Thoracic aorta (tissue), 2 donors: ENCODE measurements at regions not wholly inside any gene's neighbourhood (a gene's known extent, or its start where the extent isn't known, plus 50 kb on each side); places are given as distances from the start of the nearest gene placed in this dataset.

Source experiments
- ATAC-seq: fragments of 150-250 bp; one replicate; pipeline ENCODE4 v1.8.0; 2017; ENCODE audit warnings: low read depth; ENCODE audit not compliant: insufficient number of reproducible peaks, low FRiP score
- DNase-seq: peaks from one replicate; pipeline ENCODE4 v3.0.0-alpha.2; 2020; ENCODE audit warnings: low spot score
- H3K27ac ChIP-seq, 2 donors: fragments of 200-600 bp; sonication (generic); 1 replicate in 1 of 2; 2 replicates in 1 of 2; pipeline ENCODE4 v1.5.1; 2016; ENCODE audit warnings: mild to moderate bottlenecking in 2 of 2, moderate library complexity in 2 of 2
- H3K27me3 ChIP-seq: fragments of 200-600 bp; sonication (generic); replicated peaks from 2 replicates; pipeline ENCODE4 v1.6.0; 2016; ENCODE audit warnings: mild to moderate bottlenecking; ENCODE audit not compliant: insufficient read depth
- H3K36me3 ChIP-seq: fragments of 200-600 bp; sonication (generic); one replicate; pipeline ENCODE4 v1.5.1; 2016
- H3K4me1 ChIP-seq, 2 donors: fragments of 200-600 bp; sonication (generic); 1 replicate in 1 of 2; 2 replicates in 1 of 2; pipeline versions ENCODE4 v1.5.1 to v1.6.0; 2016; ENCODE audit warnings: low read depth in 2 of 2, mild to moderate bottlenecking in 1 of 2; ENCODE audit not compliant: control insufficient read depth in 1 of 2
- H3K4me3 ChIP-seq: fragments of 200-600 bp; sonication (generic); 2 replicates; pipeline ENCODE4 v1.5.1; 2016; ENCODE audit warnings: mild to moderate bottlenecking
- H3K9me3 ChIP-seq: fragments of 200-600 bp; sonication (generic); 2 replicates; pipeline ENCODE4 v1.5.1; 2016
- TF ChIP-seq, protein P1 (sequence below): fragments of 200-600 bp; sonication (generic); IDR thresholded peaks from one replicate; pipeline ENCODE4 v1.5.1; 2019; ENCODE audit warnings: antibody characterized with exemption

- ATAC-seq (no peak), DNase-seq (no peak)
- H3K9me3 ChIP-seq: no peaks in the 10 kb centered on the region
- no peak overlapping the region for H3K4me3 ChIP-seq
- H3K27me3 ChIP-seq: no peaks in the 10 kb centered on the region
- H3K27ac ChIP-seq: no peak overlapping the region
- TF ChIP-seq, protein P1, sequence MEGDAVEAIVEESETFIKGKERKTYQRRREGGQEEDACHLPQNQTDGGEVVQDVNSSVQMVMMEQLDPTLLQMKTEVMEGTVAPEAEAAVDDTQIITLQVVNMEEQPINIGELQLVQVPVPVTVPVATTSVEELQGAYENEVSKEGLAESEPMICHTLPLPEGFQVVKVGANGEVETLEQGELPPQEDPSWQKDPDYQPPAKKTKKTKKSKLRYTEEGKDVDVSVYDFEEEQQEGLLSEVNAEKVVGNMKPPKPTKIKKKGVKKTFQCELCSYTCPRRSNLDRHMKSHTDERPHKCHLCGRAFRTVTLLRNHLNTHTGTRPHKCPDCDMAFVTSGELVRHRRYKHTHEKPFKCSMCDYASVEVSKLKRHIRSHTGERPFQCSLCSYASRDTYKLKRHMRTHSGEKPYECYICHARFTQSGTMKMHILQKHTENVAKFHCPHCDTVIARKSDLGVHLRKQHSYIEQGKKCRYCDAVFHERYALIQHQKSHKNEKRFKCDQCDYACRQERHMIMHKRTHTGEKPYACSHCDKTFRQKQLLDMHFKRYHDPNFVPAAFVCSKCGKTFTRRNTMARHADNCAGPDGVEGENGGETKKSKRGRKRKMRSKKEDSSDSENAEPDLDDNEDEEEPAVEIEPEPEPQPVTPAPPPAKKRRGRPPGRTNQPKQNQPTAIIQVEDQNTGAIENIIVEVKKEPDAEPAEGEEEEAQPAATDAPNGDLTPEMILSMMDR: no peak
- H3K36me3 ChIP-seq: no peaks in the 10 kb centered on the region
- H3K4me1 ChIP-seq: peaks cover 0 to 1% of the 10 kb centered on the region in 2 donors
Observed at GRCh38 chr10:88172159-88172558, 308.7 kb downstream of the PTEN start.

DNA sequence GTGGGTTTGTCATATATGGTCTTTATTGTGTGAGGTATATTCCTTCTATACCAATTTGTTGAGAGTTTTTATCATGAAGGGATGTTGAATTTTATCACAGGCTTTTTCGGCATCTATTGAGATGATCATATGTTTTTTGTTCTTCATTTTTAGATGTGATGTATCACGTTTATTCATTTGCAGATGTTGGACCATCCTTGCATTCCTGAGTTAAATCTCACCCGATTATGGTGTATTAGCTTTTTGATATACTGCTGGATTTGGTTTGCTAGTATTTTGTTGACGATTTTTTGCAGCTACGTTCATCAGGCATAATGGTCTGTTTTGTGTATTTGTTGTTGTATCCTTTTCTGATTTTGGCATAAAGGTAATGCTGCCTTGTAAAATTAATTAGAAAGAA lies 311.0 kb downstream of the PTEN start:
- DNase-seq (no peak), ATAC-seq (no peak)
- no peaks in the 10 kb centered on the region for H3K9me3 ChIP-seq

DNA sequence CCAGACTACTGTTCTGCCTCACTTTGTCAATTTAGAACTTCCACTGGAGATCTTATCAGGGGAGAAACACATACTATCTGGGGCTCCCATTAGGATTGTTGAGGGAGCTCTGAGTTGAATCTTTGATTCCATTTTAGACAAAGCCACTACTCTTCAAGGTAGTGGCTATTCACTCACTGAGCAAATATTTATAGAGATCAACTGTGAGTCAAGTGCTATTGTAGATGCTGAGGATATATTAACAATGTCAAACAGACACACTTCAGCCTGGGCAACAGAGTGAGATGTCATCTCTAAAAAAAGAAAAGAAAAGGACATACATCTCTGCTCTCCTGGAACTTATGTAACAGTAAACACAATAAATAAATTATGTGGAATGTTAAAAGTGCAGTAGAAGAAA lies 315.3 kb downstream of the PTEN start:
- Histone ChIP-seq H3K27ac (no peak overlapping the region), H3K36me3 (no peaks in the 10 kb centered on the region), H3K9me3 (no peaks in the 10 kb centered on the region), H3K4me3 (no peak overlapping the region), H3K4me1 (peaks cover 0 to 13% of the 10 kb centered on the region in 2 donors), H3K27me3 (no peaks in the 10 kb centered on the region)
- TF ChIP-seq, protein P1: no peak
- DNase-seq (no peak), ATAC-seq (no peak)

More for the DNA sequence above, 311.0 kb downstream of the PTEN start:
- Histone ChIP-seq H3K4me1 (no peaks in the 10 kb centered on the region), H3K27me3 (no peaks in the 10 kb centered on the region), H3K4me3 (no peak overlapping the region), H3K27ac (no peak overlapping the region), H3K36me3 (no peaks in the 10 kb centered on the region)
- TF ChIP-seq, protein P1: no peak

- H3K4me3 ChIP-seq: no peak overlapping the region
- H3K27me3 ChIP-seq: no peaks in the 10 kb centered on the region
- no peaks in the 10 kb centered on the region for H3K36me3 ChIP-seq
- no peaks in the 10 kb centered on the region for H3K9me3 ChIP-seq
- no peak for DNase-seq
- peaks cover 0 to 13% of the 10 kb centered on the region in 2 donors for H3K4me1 ChIP-seq
- no peak overlapping the region for H3K27ac ChIP-seq
- ATAC-seq: no peak
- TF ChIP-seq, protein P1: no peak
Observed at GRCh38 chr10:88179831-88180230, 316.4 kb downstream of the PTEN start.

DNA sequence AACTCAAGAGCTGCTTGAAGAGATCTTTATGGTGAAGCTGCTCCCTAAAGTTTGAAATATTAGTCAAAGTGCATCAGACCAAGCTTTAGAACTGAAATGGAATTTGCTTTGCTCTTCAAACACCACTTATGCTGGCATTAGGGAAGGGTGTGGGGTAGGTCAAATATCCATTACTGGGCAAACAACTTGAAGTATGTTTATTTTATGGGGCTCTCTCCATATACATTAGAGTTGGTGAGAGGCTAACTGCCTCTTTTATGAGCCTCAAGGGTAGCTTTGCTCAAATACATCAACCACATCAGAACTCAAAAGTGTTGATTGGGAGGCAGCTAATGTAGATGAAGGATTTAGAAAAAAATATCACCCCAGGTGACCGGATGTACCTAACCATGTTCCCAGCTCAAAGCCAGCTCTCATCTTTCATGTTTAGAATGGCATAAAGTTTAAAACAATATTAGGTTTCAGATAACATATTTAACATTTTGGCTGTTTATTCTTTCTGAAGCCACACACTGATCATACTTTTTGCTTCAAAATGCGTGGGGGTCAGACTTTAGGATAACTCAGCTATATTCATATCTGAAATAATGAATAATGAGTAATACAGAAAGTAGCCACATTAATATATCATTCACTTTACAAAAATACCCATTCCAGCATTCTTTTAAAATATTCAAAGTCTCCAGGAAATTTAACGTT lies 318.6 kb downstream of the PTEN start:
- Histone ChIP-seq H3K4me1 (peaks cover 0 to 13% of the 10 kb centered on the region in 2 donors), H3K9me3 (no peaks in the 10 kb centered on the region), H3K4me3 (no peak overlapping the region), H3K36me3 (no peaks in the 10 kb centered on the region), H3K27ac (no peak overlapping the region), H3K27me3 (no peaks in the 10 kb centered on the region)
- TF ChIP-seq, protein P1: no peak
- no peak for ATAC-seq
- DNase-seq: no peak
